Heart right ventricle (tissue), 16 donors: ENCODE measurements at regions not wholly inside any gene's neighbourhood (a gene's known extent, or its start where the extent isn't known, plus 50 kb on each side); places are given as distances from the start of the nearest gene placed in this dataset.

Experiments used
- ATAC-seq, 8 donors: fragments of 200-7000 bp; cut with Tn5 transposase; one replicate each; pipeline ENCODE4 v1.9.1; 2020; ENCODE audit warnings: mild to moderate bottlenecking in 8 of 8, moderate library complexity in 8 of 8, moderate number of reproducible peaks in 1 of 8
- DNase-seq, 2 donors: peaks; one replicate each; pipeline ENCODE4 v3.0.0-alpha.2; 2020
- H3K27ac ChIP-seq, 10 donors: fragments of 200-600 bp; sonication (generic) in 2 of 10; one replicate each; pipeline versions ENCODE4 v1.5.0 to v1.8.0; 2020 to 2022; ENCODE audit warnings: mild to moderate bottlenecking in 3 of 10
- H3K27me3 ChIP-seq, 7 donors: fragments of 200-600 bp; one replicate each; pipeline ENCODE4 v1.8.0; 2021 to 2022; ENCODE audit warnings: mild to moderate bottlenecking in 2 of 7
- H3K36me3 ChIP-seq, 9 donors: fragments of 200-600 bp; sonication (generic) in 1 of 9; one replicate each; pipeline versions ENCODE4 v1.5.0 to v1.8.0; 2020 to 2022; ENCODE audit warnings: mild to moderate bottlenecking in 2 of 9
- H3K4me1 ChIP-seq, 9 donors: fragments of 200-600 bp; sonication (generic) in 1 of 9; one replicate each; pipeline versions ENCODE4 v1.5.0 to v1.8.0; 2020 to 2022; ENCODE audit warnings: mild to moderate bottlenecking in 4 of 9
- H3K4me3 ChIP-seq, 10 donors: fragments of 200-600 bp; sonication (generic) in 2 of 10; one replicate each; pipeline versions ENCODE4 v1.5.0 to v1.8.0; 2020 to 2022; ENCODE audit warnings: mild to moderate bottlenecking in 7 of 10, moderate library complexity in 2 of 10
- H3K9me3 ChIP-seq, 11 donors: fragments of 200-600 bp in 10 of 11; sonication (generic) in 2 of 11; one replicate each; pipeline versions ENCODE4 v1.5.0 to v1.8.0; 2013 to 2022; ENCODE audit warnings: mild to moderate bottlenecking in 2 of 11, control low read depth in 1 of 11, moderate library complexity in 1 of 11
- WGBS, 2 donors: extraction: QIAGEN DNeasy Blood & Tissue Kit; methylation state at CpG; one replicate each; pipeline ENCODE4 v1.1.7; 2013; ENCODE audit warnings: inconsistent platforms in 1 of 2; 5-methylcytosine and 5-hydroxymethylcytosine counted together
- intact Hi-C, 10 donors: fragments of 100-400 bp; cut with DNase I; formaldehyde crosslinking; loops; one replicate each; pipeline versions ENCODE4 v1.11.1 to v1.14.2; 2022
- TF ChIP-seq, protein P1 (sequence below), 9 donors: fragments of 200-600 bp; sonication (generic) in 2 of 9; IDR thresholded peaks; one replicate each; pipeline versions ENCODE4 v1.5.0 to v1.8.0; 2021 to 2022; ENCODE audit warnings: antibody characterized with exemption in 9 of 9, mild to moderate bottlenecking in 5 of 9, moderate library complexity in 1 of 9
- donor health status: Arrhythmogenic right ventricular cardiomyopathy.
- donor health status: ischemic (EF 13 %, LVEDD 7.1; RV severe dilation, severe dysfunction).
- donor health status: healthy with polysubstance abuse.
- donor health status: DM: no; HTN: yes; CAD: no.
- donor health status: DM: no; HTN: no; CAD: no.
- donor health status: ischemic (EF 25% LVEDD 6.9; RV normal size, moderate dysfunction).
- donor health status: ischemic (EF 25% LVEDD 5.7; RV mildly dilated, moderate dysfunction).
- donor health status: healthy.
- donor health status: DM: yes; HTN: yes; CAD: no.
- donor health status: Ischemic cardiomyopathy.
- donor health status: ischemic (EF 35%, LVEDD 5.7; RV mildly dilated, moderate dysfunction).
- donor health status: nonischemic (EF 11% LVEDD 7.7; RV severe dilation, severe dysfunction).
- donor health status: DM: yes; HTN: yes; CAD: no.
- donor health status: PGD.
- donor health status: ischemic (EF 29% LVEDD 5.4; RV normal size, mild dysfunction).
- donor health status: nonischemic (EF 23%, LVEDD 6.1; RV moderate dilation, normal function).

DNA sequence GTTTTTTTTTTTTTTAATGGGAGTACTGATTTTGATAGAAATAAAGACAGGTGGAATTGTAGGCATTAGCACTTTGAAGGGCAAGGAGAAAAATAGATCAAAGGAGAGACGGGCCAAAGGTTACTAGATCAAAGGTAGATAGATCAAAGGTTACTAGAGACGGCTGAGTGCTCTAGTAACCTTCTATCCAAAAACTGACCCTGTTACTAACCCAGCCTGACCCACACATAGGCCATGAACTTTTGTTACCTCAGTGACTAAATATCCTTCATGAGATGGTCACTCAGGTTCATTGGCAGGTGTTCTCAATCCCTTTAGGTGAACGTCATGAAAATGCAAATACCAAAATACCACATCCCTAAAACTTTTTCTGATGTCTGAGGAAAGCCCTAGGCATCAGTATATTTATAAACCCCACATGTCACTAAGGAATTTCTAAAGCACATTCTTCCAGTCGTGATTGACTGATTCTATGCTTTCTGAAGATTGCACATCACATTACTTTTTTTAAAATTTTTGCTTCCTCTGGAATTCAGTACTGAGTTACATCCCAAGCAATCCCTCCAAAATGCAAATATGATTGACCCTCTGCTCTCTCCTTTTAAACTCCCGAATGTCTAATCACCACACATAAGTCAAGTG lies 772.7 kb downstream of the BRINP1 start:
- H3K4me3 ChIP-seq, result no peak overlapping the region
- H3K36me3 ChIP-seq, result no peaks in the 10 kb centered on the region
- ATAC-seq (no peak), DNase-seq (no peak)
- WGBS, 2 donors, result 49 to 51% methylated on average over 5 of the region's 5 CpGs
- H3K9me3 ChIP-seq, result no peaks in the 10 kb centered on the region
- peaks cover 0 to 10% (median 0%) of the 10 kb centered on the region in 7 donors for H3K27me3 ChIP-seq
- TF ChIP-seq, protein P1, sequence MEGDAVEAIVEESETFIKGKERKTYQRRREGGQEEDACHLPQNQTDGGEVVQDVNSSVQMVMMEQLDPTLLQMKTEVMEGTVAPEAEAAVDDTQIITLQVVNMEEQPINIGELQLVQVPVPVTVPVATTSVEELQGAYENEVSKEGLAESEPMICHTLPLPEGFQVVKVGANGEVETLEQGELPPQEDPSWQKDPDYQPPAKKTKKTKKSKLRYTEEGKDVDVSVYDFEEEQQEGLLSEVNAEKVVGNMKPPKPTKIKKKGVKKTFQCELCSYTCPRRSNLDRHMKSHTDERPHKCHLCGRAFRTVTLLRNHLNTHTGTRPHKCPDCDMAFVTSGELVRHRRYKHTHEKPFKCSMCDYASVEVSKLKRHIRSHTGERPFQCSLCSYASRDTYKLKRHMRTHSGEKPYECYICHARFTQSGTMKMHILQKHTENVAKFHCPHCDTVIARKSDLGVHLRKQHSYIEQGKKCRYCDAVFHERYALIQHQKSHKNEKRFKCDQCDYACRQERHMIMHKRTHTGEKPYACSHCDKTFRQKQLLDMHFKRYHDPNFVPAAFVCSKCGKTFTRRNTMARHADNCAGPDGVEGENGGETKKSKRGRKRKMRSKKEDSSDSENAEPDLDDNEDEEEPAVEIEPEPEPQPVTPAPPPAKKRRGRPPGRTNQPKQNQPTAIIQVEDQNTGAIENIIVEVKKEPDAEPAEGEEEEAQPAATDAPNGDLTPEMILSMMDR (IDR thresholded peaks at IDR 0.05), result no peak
- intact Hi-C loops, result loop anchor here in 1 of 10 donors (10.0 kb wide), 1 partner anchor 688 kb away; no protein-coding TSS in a partner anchor
- H3K4me1 ChIP-seq, result no peaks in the 10 kb centered on the region
- H3K27ac ChIP-seq, result no peak overlapping the region

GRCh38 chr9:118606668-118607067 lies 762.6 kb downstream of the BRINP1 start:
- peaks cover 0 to 4% (median 0%) of the 10 kb centered on the region in 11 donors for H3K9me3 ChIP-seq
- no peak for DNase-seq
- TF ChIP-seq, protein P1 (IDR thresholded peaks at IDR 0.05), result no peak
- H3K27ac ChIP-seq, result no peak overlapping the region
- no peak overlapping the region for H3K4me3 ChIP-seq
- peaks cover 0 to under 1% (median 0%) of the 10 kb centered on the region in 7 donors for H3K27me3 ChIP-seq
- H3K4me1 ChIP-seq, result no peaks in the 10 kb centered on the region
- H3K36me3 ChIP-seq, result no peaks in the 10 kb centered on the region
- no peak for ATAC-seq
- 89 to 90% methylated on average over 2 of the region's 2 CpGs for WGBS, 2 donors
- intact Hi-C loops, result no loop called here

DNA sequence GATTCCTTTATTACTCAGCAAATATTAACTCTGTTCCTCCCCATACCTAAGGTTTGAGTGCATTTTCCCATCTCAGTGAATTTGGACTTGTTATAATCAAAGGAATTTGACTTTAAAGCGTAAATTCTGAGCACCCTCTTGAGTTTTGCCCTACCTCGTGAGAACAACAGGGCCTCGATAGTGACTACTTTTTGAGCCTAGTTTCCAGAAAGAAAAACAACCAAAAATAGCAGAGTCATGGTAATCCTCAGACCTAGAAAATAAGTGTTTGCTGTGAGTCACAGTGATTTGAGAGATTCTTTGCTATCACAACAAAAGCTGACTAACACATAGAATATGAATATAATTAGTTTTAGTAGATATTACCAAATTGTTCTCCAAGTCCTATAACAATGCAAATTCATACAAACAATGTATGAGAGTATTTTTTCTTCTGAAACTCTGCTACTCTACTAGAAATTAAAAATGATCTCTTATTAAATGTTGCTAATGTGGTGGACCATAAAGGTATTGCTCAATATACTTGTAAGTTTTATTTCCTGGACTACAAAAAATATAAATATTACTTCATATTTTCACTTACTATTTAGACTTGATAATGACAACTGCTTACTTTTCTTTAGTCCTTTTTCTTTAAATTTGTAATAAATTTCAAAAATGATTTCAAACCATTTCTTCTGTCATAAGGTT lies 759.7 kb downstream of the BRINP1 start:
- Histone ChIP-seq H3K4me3 (no peak overlapping the region), H3K27ac (no peak overlapping the region), H3K9me3 (peaks cover 0 to 5% (median 0%) of the 10 kb centered on the region in 11 donors), H3K36me3 (no peaks in the 10 kb centered on the region), H3K4me1 (no peaks in the 10 kb centered on the region), H3K27me3 (peaks cover 0 to 2% (median 0%) of the 10 kb centered on the region in 7 donors)
- ATAC-seq (no peak), DNase-seq (no peak)
- TF ChIP-seq, protein P1 (IDR thresholded peaks at IDR 0.05), result no peak
- 75 to 83% methylated on average over 3 of the region's 3 CpGs for WGBS, 2 donors
- intact Hi-C loops, result no loop called here

- 42 to 52% methylated on average over 3 of the region's 3 CpGs for WGBS, 2 donors
- ATAC-seq, result no peak
- no peaks in the 10 kb centered on the region for H3K4me1 ChIP-seq
- TF ChIP-seq, protein P1 (IDR thresholded peaks at IDR 0.05), result no peak
- no peaks in the 10 kb centered on the region for H3K36me3 ChIP-seq
- H3K9me3 ChIP-seq, result peaks cover 0 to 5% (median 0%) of the 10 kb centered on the region in 11 donors
- H3K27me3 ChIP-seq, result peaks cover 0 to 4% (median 0%) of the 10 kb centered on the region in 7 donors
- no peak overlapping the region for H3K27ac ChIP-seq
- intact Hi-C loops, result no loop called here
- DNase-seq, result no peak
- no peak overlapping the region for H3K4me3 ChIP-seq
These were observed 757.0 kb downstream of the BRINP1 start for GRCh38 chr9:118612201-118612600.
